T-helper 2 cell treated with Interferon-gamma antibody and Interleukin-4, amounts not matched to agents 100 ng/mL and 5 ng/mL, for 36 hours (primary cell): ENCODE measurements at regions not wholly inside any gene's neighbourhood (a gene's known extent, or its start where the extent isn't known, plus 50 kb on each side); places are given as distances from the start of the nearest gene placed in this dataset.
"Not testable (repeated sequence)": the region's sequence is repeated elsewhere in the genome, so short reads cannot be mapped to it uniquely, and the experiment has no call there.

Experiments
- intact Hi-C: fragments of 100-400 bp; cut with micrococcal nuclease; formaldehyde crosslinking; loops from one replicate; pipeline ENCODE4 v1.15.1; 2023

GRCh38 chr3:106116733-106117489, 248.1 kb upstream of the CBLB start:
- intact Hi-C loops = no loop called here

- intact Hi-C loops = no loop called here
Measured at GRCh38 chr3:106117490-106117858, 248.7 kb upstream of the CBLB start.

GRCh38 chr3:106119614-106120082, 250.8 kb upstream of the CBLB start:
- intact Hi-C loops = no loop called here

GRCh38 chr3:106120356-106120755, 251.5 kb upstream of the CBLB start:
- intact Hi-C loops = no loop called here

- intact Hi-C loops = no loop called here
Measured at GRCh38 chr3:106121491-106122289, 252.9 kb upstream of the CBLB start.

GRCh38 chr3:106124818-106125217, 256.0 kb upstream of the CBLB start:
- intact Hi-C loops = no loop called here

GRCh38 chr3:106125321-106125720, 256.5 kb upstream of the CBLB start:
- intact Hi-C loops = no loop called here

GRCh38 chr3:106126067-106126845, 257.4 kb upstream of the CBLB start:
- intact Hi-C loops = no loop called here

- intact Hi-C loops = no loop called here
Measured at GRCh38 chr3:106126846-106127235, 258.0 kb upstream of the CBLB start.

GRCh38 chr3:106129939-106130338, 261.1 kb upstream of the CBLB start:
- intact Hi-C loops = no loop called here

GRCh38 chr3:106130384-106131198, 261.8 kb upstream of the CBLB start:
- intact Hi-C loops = no loop called here

- intact Hi-C loops = no loop called here
Measured at GRCh38 chr3:106135451-106136160, 266.8 kb upstream of the CBLB start.

- intact Hi-C loops = no loop called here
Measured at GRCh38 chr3:106139826-106140225, 271.0 kb upstream of the CBLB start.

GRCh38 chr3:106140431-106140830, 271.6 kb upstream of the CBLB start:
- intact Hi-C loops = no loop called here

- intact Hi-C loops = no loop called here
Measured at GRCh38 chr3:106144030-106144429, 275.2 kb upstream of the CBLB start.

GRCh38 chr3:106148440-106149082, 279.7 kb upstream of the CBLB start:
- intact Hi-C loops = not testable (repeated sequence)

- intact Hi-C loops = no loop called here
Measured at GRCh38 chr3:106157411-106157810, 288.6 kb upstream of the CBLB start.

GRCh38 chr3:106160396-106160795, 291.6 kb upstream of the CBLB start:
- intact Hi-C loops = no loop called here

GRCh38 chr3:106161246-106161645, 292.4 kb upstream of the CBLB start:
- intact Hi-C loops = no loop called here

- intact Hi-C loops = no loop called here
Measured at GRCh38 chr3:106167728-106168127, 298.9 kb upstream of the CBLB start.
